ENCODE measurements at regions not wholly inside any gene's neighbourhood (a gene's known extent, or its start where the extent isn't known, plus 50 kb on each side); places are given as distances from the start of the nearest gene placed in this dataset.

GRCh38 chr1:95984798-95985374 lies 736.7 kb upstream of the PTBP2 start:
- Histone ChIP-seq H3K27ac (ENCODE audit: low read length) (no peak overlapping the region), H3K4me1 (ENCODE audit: control insufficient read depth, low read depth, low read length) (no peaks in the 10 kb centered on the region), H3K9ac (ENCODE audit: low read length) (no peak overlapping the region), H3K9me3 (ENCODE audit: control insufficient read depth, low read depth, low read length) (no peaks in the 10 kb centered on the region), H3K27me3 (ENCODE audit: control insufficient read depth, insufficient read depth, low read length) (no peaks in the 10 kb centered on the region), H3K36me3 (ENCODE audit: control insufficient read depth, low read depth, low read length) (no peaks in the 10 kb centered on the region), H3K4me3 (ENCODE audit: low read length) (no peak overlapping the region)

GRCh38 chr1:95990033-95990432 lies 731.6 kb upstream of the PTBP2 start:
- H3K36me3 ChIP-seq (ENCODE audit: control insufficient read depth, low read depth, low read length): no peaks in the 10 kb centered on the region
- H3K9me3 ChIP-seq (ENCODE audit: control insufficient read depth, low read depth, low read length): no peaks in the 10 kb centered on the region
- H3K4me1 ChIP-seq (ENCODE audit: control insufficient read depth, low read depth, low read length): peaks cover under 1% of the 10 kb centered on the region
- H3K9ac ChIP-seq (ENCODE audit: low read length): no peak overlapping the region
- no peak overlapping the region for H3K27ac ChIP-seq (ENCODE audit: low read length)
- H3K4me3 ChIP-seq (ENCODE audit: low read length): no peak overlapping the region
- H3K27me3 ChIP-seq (ENCODE audit: control insufficient read depth, insufficient read depth, low read length): no peaks in the 10 kb centered on the region

- H3K4me3 ChIP-seq (ENCODE audit: low read length): no peak overlapping the region
- no peak overlapping the region for H3K9ac ChIP-seq (ENCODE audit: low read length)
- no peaks in the 10 kb centered on the region for H3K27me3 ChIP-seq (ENCODE audit: control insufficient read depth, insufficient read depth, low read length)
- no peaks in the 10 kb centered on the region for H3K36me3 ChIP-seq (ENCODE audit: control insufficient read depth, low read depth, low read length)
- H3K27ac ChIP-seq (ENCODE audit: low read length): no peak overlapping the region
- H3K9me3 ChIP-seq (ENCODE audit: control insufficient read depth, low read depth, low read length): no peaks in the 10 kb centered on the region
- H3K4me1 ChIP-seq (ENCODE audit: control insufficient read depth, low read depth, low read length): peaks cover 3% of the 10 kb centered on the region
Observed at GRCh38 chr1:95991787-95992520, 729.6 kb upstream of the PTBP2 start.

GRCh38 chr1:95994643-95995042 lies 726.9 kb upstream of the PTBP2 start:
- Histone ChIP-seq H3K27me3 (ENCODE audit: control insufficient read depth, insufficient read depth, low read length) (no peaks in the 10 kb centered on the region), H3K9me3 (ENCODE audit: control insufficient read depth, low read depth, low read length) (no peaks in the 10 kb centered on the region), H3K4me1 (ENCODE audit: control insufficient read depth, low read depth, low read length) (peaks cover 3% of the 10 kb centered on the region)

GRCh38 chr1:96002201-96002600 lies 719.4 kb upstream of the PTBP2 start:
- Histone ChIP-seq H3K36me3 (ENCODE audit: control insufficient read depth, low read depth, low read length) (no peaks in the 10 kb centered on the region), H3K27ac (ENCODE audit: low read length) (no peak overlapping the region), H3K27me3 (ENCODE audit: control insufficient read depth, insufficient read depth, low read length) (no peaks in the 10 kb centered on the region), H3K4me3 (ENCODE audit: low read length) (no peak overlapping the region), H3K9me3 (ENCODE audit: control insufficient read depth, low read depth, low read length) (no peaks in the 10 kb centered on the region), H3K9ac (ENCODE audit: low read length) (no peak overlapping the region), H3K4me1 (ENCODE audit: control insufficient read depth, low read depth, low read length) (peaks cover 24% of the 10 kb centered on the region)

More at GRCh38 chr1:95994643-95995042, 726.9 kb upstream of the PTBP2 start:
- Histone ChIP-seq H3K36me3 (ENCODE audit: control insufficient read depth, low read depth, low read length) (no peaks in the 10 kb centered on the region), H3K27ac (ENCODE audit: low read length) (no peak overlapping the region), H3K9ac (ENCODE audit: low read length) (no peak overlapping the region), H3K4me3 (ENCODE audit: low read length) (no peak overlapping the region)

- Histone ChIP-seq H3K27me3 (ENCODE audit: control insufficient read depth, insufficient read depth, low read length) (no peaks in the 10 kb centered on the region), H3K36me3 (ENCODE audit: control insufficient read depth, low read depth, low read length) (no peaks in the 10 kb centered on the region), H3K9ac (ENCODE audit: low read length) (peak overlapping the region; percentile 45), H3K27ac (ENCODE audit: low read length) (peak overlapping the region; percentile 83), H3K4me3 (ENCODE audit: low read length) (peak overlapping the region; percentile 38), H3K4me1 (ENCODE audit: control insufficient read depth, low read depth, low read length) (peaks cover 24% of the 10 kb centered on the region), H3K9me3 (ENCODE audit: control insufficient read depth, low read depth, low read length) (no peaks in the 10 kb centered on the region)
Observed at GRCh38 chr1:96002969-96003964, 718.3 kb upstream of the PTBP2 start.

GRCh38 chr1:96009831-96010434 lies 711.7 kb upstream of the PTBP2 start:
- H3K9ac ChIP-seq (ENCODE audit: low read length): no peak overlapping the region
- H3K4me3 ChIP-seq (ENCODE audit: low read length): no peak overlapping the region
- H3K27me3 ChIP-seq (ENCODE audit: control insufficient read depth, insufficient read depth, low read length): no peaks in the 10 kb centered on the region
- H3K27ac ChIP-seq (ENCODE audit: low read length): no peak overlapping the region
- no peaks in the 10 kb centered on the region for H3K4me1 ChIP-seq (ENCODE audit: control insufficient read depth, low read depth, low read length)
- no peaks in the 10 kb centered on the region for H3K9me3 ChIP-seq (ENCODE audit: control insufficient read depth, low read depth, low read length)
- no peaks in the 10 kb centered on the region for H3K36me3 ChIP-seq (ENCODE audit: control insufficient read depth, low read depth, low read length)

GRCh38 chr1:96011606-96012005 lies 710.0 kb upstream of the PTBP2 start:
- Histone ChIP-seq H3K4me1 (ENCODE audit: control insufficient read depth, low read depth, low read length) (no peaks in the 10 kb centered on the region), H3K36me3 (ENCODE audit: control insufficient read depth, low read depth, low read length) (no peaks in the 10 kb centered on the region), H3K27me3 (ENCODE audit: control insufficient read depth, insufficient read depth, low read length) (no peaks in the 10 kb centered on the region), H3K9ac (ENCODE audit: low read length) (no peak overlapping the region), H3K9me3 (ENCODE audit: control insufficient read depth, low read depth, low read length) (no peaks in the 10 kb centered on the region), H3K4me3 (ENCODE audit: low read length) (no peak overlapping the region), H3K27ac (ENCODE audit: low read length) (no peak overlapping the region)

GRCh38 chr1:96016219-96016618 lies 705.4 kb upstream of the PTBP2 start:
- H3K4me1 ChIP-seq (ENCODE audit: control insufficient read depth, low read depth, low read length): no peaks in the 10 kb centered on the region
- no peak overlapping the region for H3K9ac ChIP-seq (ENCODE audit: low read length)
- no peak overlapping the region for H3K27ac ChIP-seq (ENCODE audit: low read length)
- H3K9me3 ChIP-seq (ENCODE audit: control insufficient read depth, low read depth, low read length): no peaks in the 10 kb centered on the region
- no peaks in the 10 kb centered on the region for H3K27me3 ChIP-seq (ENCODE audit: control insufficient read depth, insufficient read depth, low read length)
- H3K36me3 ChIP-seq (ENCODE audit: control insufficient read depth, low read depth, low read length): no peaks in the 10 kb centered on the region
- H3K4me3 ChIP-seq (ENCODE audit: low read length): no peak overlapping the region

- no peak overlapping the region for H3K27ac ChIP-seq (ENCODE audit: low read length)
- no peaks in the 10 kb centered on the region for H3K27me3 ChIP-seq (ENCODE audit: control insufficient read depth, insufficient read depth, low read length)
- no peak overlapping the region for H3K9ac ChIP-seq (ENCODE audit: low read length)
- H3K4me1 ChIP-seq (ENCODE audit: control insufficient read depth, low read depth, low read length): no peaks in the 10 kb centered on the region
- no peaks in the 10 kb centered on the region for H3K9me3 ChIP-seq (ENCODE audit: control insufficient read depth, low read depth, low read length)
- no peaks in the 10 kb centered on the region for H3K36me3 ChIP-seq (ENCODE audit: control insufficient read depth, low read depth, low read length)
- H3K4me3 ChIP-seq (ENCODE audit: low read length): no peak overlapping the region
Observed at GRCh38 chr1:96020378-96020777, 701.2 kb upstream of the PTBP2 start.

- Histone ChIP-seq H3K9ac (ENCODE audit: low read length) (no peak overlapping the region), H3K9me3 (ENCODE audit: control insufficient read depth, low read depth, low read length) (no peaks in the 10 kb centered on the region), H3K4me1 (ENCODE audit: control insufficient read depth, low read depth, low read length) (no peaks in the 10 kb centered on the region), H3K36me3 (ENCODE audit: control insufficient read depth, low read depth, low read length) (no peaks in the 10 kb centered on the region), H3K27ac (ENCODE audit: low read length) (no peak overlapping the region), H3K27me3 (ENCODE audit: control insufficient read depth, insufficient read depth, low read length) (no peaks in the 10 kb centered on the region), H3K4me3 (ENCODE audit: low read length) (no peak overlapping the region)
Observed at GRCh38 chr1:96025062-96025461, 696.5 kb upstream of the PTBP2 start.

Data from iPS-18a (cell line).